GM13977 (cell line): ENCODE measurements at regions not wholly inside any gene's neighbourhood (a gene's known extent, or its start where the extent isn't known, plus 50 kb on each side); places are given as distances from the start of the nearest gene placed in this dataset.

ENCODE experiments used
- DNase-seq: peaks from one replicate; pipeline ENCODE4 v3.0.0; 2012; ENCODE audit warnings: low spot score
- in situ Hi-C: fragments of 300-500 bp; cut with MboI; formaldehyde crosslinking; loops from one replicate; pipeline ENCODE4 v1.12.0; 2022; ENCODE audit warnings: low sequenced_read_pairs, low pct_unique_long_range_greater_than_20kb, mixed read lengths, inconsistent platforms; ENCODE audit not compliant: unreplicated experiment
- TF ChIP-seq, protein P1 (sequence below): IDR thresholded peaks from 2 replicates; pipeline ENCODE4 v1.5.1; 2012; ENCODE audit warnings: mild to moderate bottlenecking, control low read depth; ENCODE audit not compliant: insufficient read depth; ENCODE audit errors: extremely low read depth, missing control alignments

DNA sequence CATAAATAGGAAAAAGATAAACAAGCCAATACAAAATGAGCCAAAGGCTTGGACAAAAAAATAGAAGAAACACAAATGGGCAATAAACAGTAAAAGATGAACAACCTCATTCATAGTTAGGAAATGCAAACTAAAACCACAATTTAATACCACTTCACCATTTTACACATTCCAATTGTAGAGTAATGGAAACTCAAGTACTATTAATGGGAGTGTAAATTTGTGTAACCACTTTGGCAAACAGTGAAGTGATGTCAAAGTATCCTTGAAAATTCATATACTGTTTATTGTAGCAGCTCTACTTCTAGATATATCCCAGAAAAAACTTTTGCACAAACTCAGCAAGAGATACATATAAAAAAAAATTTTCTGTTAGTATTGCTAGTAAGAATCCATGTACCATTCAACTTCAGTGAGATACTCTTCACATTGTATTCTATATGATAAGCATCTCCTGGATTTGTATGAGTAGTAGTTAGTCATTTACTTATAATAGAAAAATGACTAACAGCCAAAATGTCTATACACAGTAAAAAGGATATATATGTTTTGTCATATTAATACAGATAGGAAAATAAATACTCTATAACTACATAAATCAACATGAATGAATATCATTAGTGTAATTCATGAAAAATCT, 229.8 kb downstream of the DKK2 start:
- in situ Hi-C loops = no loop called here
- TF ChIP-seq, protein P1, sequence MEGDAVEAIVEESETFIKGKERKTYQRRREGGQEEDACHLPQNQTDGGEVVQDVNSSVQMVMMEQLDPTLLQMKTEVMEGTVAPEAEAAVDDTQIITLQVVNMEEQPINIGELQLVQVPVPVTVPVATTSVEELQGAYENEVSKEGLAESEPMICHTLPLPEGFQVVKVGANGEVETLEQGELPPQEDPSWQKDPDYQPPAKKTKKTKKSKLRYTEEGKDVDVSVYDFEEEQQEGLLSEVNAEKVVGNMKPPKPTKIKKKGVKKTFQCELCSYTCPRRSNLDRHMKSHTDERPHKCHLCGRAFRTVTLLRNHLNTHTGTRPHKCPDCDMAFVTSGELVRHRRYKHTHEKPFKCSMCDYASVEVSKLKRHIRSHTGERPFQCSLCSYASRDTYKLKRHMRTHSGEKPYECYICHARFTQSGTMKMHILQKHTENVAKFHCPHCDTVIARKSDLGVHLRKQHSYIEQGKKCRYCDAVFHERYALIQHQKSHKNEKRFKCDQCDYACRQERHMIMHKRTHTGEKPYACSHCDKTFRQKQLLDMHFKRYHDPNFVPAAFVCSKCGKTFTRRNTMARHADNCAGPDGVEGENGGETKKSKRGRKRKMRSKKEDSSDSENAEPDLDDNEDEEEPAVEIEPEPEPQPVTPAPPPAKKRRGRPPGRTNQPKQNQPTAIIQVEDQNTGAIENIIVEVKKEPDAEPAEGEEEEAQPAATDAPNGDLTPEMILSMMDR = no peak
- no peak for DNase-seq

DNA sequence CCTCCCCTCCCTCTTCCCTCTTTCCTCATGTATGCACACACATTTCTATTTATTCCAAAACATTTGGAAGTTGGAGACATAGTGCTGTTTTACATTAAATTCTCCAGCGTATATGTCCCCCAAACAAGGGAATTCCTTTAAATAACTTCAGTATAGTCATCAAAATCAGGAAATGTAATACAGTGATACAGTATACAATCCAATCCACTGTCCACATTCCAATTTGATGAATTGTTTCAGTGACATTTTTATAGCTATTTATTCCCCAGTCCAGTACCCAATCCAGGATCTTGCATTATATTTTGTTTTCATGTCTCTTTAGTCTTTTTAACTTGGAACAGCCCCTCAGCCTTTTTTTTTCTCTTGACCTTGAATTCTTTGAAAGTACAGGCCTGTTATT, 233.0 kb downstream of the DKK2 start:
- DNase-seq = no peak
- TF ChIP-seq, protein P1 = no peak
- in situ Hi-C loops = no loop called here

DNA sequence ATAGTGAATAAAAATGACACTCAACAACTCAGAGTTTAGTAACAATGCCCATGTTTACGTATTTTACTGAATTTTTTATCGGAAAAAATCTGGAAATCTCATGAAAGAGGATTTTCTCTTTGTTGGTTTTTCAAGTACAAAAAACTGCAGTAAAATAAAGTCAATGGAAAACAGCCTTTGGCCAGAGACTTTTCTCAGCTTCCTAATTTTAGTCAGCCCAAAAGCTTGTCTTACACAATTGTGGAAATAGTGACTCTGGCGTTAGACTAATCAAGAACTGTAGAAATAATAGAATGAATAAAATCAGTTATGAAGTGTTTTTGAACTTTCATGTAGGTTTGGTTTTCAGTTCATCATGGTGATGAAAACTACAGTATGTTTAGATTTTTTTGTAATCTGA, 234.7 kb downstream of the DKK2 start:
- in situ Hi-C loops = no loop called here
- TF ChIP-seq, protein P1 = no peak

DNA sequence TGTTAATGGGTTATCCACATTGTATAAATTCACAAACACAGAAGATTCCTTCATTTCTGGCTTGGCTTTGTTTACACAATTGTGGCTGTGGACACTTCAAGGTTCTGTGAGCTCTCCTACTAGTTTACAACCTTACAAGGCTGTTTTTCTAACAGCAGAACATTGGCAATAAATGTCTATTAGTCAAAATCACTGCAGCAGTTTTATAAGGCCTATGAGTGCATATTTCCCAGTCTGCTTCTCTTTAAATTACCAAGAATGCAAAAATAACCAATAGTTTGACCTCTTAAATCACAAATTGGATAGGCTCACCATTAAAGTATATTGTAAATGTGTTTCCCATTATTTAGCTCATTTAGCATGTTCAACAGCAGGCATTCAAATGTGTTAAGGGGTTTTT, 239.2 kb downstream of the DKK2 start:
- no peak for DNase-seq
- TF ChIP-seq, protein P1 = no peak
- in situ Hi-C loops = no loop called here

More for the DNA sequence above, 234.7 kb downstream of the DKK2 start:
- DNase-seq = no peak

DNA sequence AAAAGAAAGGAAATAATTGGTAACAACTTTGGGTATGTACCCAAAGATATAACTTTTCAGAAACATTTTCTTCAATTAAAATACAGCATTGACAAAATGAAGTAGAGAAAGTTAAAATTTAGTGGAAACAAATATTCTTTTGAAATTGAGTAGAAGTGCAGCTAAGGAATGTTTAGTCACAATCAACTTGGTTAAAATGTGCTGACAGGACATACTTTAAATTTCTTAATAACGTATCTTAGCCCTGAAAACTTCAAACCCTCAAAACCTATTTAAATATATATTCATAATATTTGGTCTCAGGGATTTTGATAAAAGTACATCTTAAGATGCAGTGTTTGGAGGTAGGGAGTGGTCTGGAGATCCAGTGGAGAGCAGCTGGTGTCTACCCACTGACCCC, 240.8 kb downstream of the DKK2 start:
- TF ChIP-seq, protein P1 = no peak
- in situ Hi-C loops = no loop called here
- no peak for DNase-seq

DNA sequence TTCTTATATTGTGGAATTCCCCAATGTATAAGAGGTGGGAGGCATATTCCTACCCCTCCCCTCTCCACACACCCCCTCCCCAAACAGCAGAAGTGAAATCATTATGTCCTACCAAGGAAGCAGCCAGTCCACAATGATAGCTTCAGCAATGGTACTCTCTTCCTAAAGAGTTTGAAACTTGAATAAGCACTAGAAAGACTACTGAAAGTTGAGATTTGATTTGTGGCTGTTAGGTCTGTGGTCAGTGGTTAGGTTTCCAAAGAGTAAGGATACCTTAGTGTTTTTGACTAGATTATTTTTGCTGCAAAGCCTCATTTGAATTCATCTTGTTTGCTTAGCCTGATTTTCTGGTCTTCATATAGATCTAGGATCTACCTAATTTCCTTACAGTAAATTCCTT, 242.2 kb downstream of the DKK2 start:
- no peak for DNase-seq
- in situ Hi-C loops = no loop called here
- TF ChIP-seq, protein P1 = no peak
